OCI-LY3 (cell line): ENCODE measurements at regions not wholly inside any gene's neighbourhood (a gene's known extent, or its start where the extent isn't known, plus 50 kb on each side); places are given as distances from the start of the nearest gene placed in this dataset.

Source experiments
- CTCF ChIP-seq: fragments of 200-600, 300-600 bp; sonication (generic); IDR thresholded peaks from 2 replicates; pipeline ENCODE4 v1.5.1; 2014; ENCODE audit warnings: antibody characterized with exemption, low read length, low read depth
- EZH2phosphoT487 ChIP-seq: fragments of 200-600 bp; shearing (Covaris generic); IDR thresholded peaks from 2 replicates; pipeline ENCODE4 v1.6.1; 2018; ENCODE audit warnings: antibody characterized with exemption, mixed run types, low read depth

- TF ChIP-seq CTCF = no peak
- no peak for TF ChIP-seq EZH2phosphoT487
These were observed 73.5 kb upstream of the CAMK1G start for GRCh38 chr1:209510063-209510462.
